Panc1 (cell line): ENCODE measurements at regions not wholly inside any gene's neighbourhood (a gene's known extent, or its start where the extent isn't known, plus 50 kb on each side); places are given as distances from the start of the nearest gene placed in this dataset.

Experiments
- POLR2AphosphoS5 ChIP-seq: IDR thresholded peaks from 2 replicates; pipeline ENCODE4 v1.6.1; 2012; ENCODE audit warnings: mild to moderate bottlenecking, low read depth, low read length, moderate library complexity
- TF ChIP-seq, protein P1 (sequence below): fragments of 450-650 bp; IDR thresholded peaks from 2 replicates; pipeline ENCODE4 v1.5.1; 2017; ENCODE audit warnings: mild to moderate bottlenecking
- TF ChIP-seq, protein P2 (sequence below), 2 experiments: IDR thresholded peaks; 2 replicates each; pipeline ENCODE4 v1.6.1; 2011 to 2012; ENCODE audit warnings: low read depth in 2 of 2, control low read depth in 1 of 2, low read length in 1 of 2, mild to moderate bottlenecking in 1 of 2, moderate library complexity in 1 of 2; ENCODE audit not compliant: insufficient read depth in 1 of 2

- TF ChIP-seq, protein P1, sequence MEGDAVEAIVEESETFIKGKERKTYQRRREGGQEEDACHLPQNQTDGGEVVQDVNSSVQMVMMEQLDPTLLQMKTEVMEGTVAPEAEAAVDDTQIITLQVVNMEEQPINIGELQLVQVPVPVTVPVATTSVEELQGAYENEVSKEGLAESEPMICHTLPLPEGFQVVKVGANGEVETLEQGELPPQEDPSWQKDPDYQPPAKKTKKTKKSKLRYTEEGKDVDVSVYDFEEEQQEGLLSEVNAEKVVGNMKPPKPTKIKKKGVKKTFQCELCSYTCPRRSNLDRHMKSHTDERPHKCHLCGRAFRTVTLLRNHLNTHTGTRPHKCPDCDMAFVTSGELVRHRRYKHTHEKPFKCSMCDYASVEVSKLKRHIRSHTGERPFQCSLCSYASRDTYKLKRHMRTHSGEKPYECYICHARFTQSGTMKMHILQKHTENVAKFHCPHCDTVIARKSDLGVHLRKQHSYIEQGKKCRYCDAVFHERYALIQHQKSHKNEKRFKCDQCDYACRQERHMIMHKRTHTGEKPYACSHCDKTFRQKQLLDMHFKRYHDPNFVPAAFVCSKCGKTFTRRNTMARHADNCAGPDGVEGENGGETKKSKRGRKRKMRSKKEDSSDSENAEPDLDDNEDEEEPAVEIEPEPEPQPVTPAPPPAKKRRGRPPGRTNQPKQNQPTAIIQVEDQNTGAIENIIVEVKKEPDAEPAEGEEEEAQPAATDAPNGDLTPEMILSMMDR, result no peak
- TF ChIP-seq, protein P2, sequence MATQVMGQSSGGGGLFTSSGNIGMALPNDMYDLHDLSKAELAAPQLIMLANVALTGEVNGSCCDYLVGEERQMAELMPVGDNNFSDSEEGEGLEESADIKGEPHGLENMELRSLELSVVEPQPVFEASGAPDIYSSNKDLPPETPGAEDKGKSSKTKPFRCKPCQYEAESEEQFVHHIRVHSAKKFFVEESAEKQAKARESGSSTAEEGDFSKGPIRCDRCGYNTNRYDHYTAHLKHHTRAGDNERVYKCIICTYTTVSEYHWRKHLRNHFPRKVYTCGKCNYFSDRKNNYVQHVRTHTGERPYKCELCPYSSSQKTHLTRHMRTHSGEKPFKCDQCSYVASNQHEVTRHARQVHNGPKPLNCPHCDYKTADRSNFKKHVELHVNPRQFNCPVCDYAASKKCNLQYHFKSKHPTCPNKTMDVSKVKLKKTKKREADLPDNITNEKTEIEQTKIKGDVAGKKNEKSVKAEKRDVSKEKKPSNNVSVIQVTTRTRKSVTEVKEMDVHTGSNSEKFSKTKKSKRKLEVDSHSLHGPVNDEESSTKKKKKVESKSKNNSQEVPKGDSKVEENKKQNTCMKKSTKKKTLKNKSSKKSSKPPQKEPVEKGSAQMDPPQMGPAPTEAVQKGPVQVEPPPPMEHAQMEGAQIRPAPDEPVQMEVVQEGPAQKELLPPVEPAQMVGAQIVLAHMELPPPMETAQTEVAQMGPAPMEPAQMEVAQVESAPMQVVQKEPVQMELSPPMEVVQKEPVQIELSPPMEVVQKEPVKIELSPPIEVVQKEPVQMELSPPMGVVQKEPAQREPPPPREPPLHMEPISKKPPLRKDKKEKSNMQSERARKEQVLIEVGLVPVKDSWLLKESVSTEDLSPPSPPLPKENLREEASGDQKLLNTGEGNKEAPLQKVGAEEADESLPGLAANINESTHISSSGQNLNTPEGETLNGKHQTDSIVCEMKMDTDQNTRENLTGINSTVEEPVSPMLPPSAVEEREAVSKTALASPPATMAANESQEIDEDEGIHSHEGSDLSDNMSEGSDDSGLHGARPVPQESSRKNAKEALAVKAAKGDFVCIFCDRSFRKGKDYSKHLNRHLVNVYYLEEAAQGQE (IDR thresholded peaks at IDR 0.05; ENCODE audit: insufficient read depth in 1 of 2, low read depth in 2 of 2, low read length in 1 of 2), result no peak
- TF ChIP-seq POLR2AphosphoS5, result no peak
Measured at GRCh38 chr6:159395609-159396008, 226.4 kb downstream of the FNDC1 start.
